GM10248 (cell line): ENCODE measurements at regions not wholly inside any gene's neighbourhood (a gene's known extent, or its start where the extent isn't known, plus 50 kb on each side); places are given as distances from the start of the nearest gene placed in this dataset.

ENCODE experiments used
- CTCF ChIA-PET: fragments of 300-600 bp; sonication (Branson Sonifier 250); formaldehyde crosslinking; extraction: SDS; loops from one replicate; lab custom pipeline; 2021; ENCODE audit warnings: antibody characterized with exemption; lab: Yijun Ruan, JAX
- POLR2A ChIA-PET: fragments of 350-650 bp; sonication (Branson Sonifier 250); formaldehyde crosslinking; extraction: SDS; loops from one replicate; lab custom pipeline; 2020; ENCODE audit warnings: antibody characterized with exemption; lab: Yijun Ruan, JAX
- DNase-seq: peaks from one replicate; pipeline ENCODE4 v3.0.0; 2012; ENCODE audit errors: extremely low spot score
- TF ChIP-seq, protein P1 (sequence below): IDR thresholded peaks from 2 replicates; pipeline ENCODE4 v1.5.1; 2012; ENCODE audit warnings: mild to moderate bottlenecking, low read depth; ENCODE audit errors: extremely low read depth, missing control alignments, control extremely low read depth

- TF ChIP-seq, protein P1, sequence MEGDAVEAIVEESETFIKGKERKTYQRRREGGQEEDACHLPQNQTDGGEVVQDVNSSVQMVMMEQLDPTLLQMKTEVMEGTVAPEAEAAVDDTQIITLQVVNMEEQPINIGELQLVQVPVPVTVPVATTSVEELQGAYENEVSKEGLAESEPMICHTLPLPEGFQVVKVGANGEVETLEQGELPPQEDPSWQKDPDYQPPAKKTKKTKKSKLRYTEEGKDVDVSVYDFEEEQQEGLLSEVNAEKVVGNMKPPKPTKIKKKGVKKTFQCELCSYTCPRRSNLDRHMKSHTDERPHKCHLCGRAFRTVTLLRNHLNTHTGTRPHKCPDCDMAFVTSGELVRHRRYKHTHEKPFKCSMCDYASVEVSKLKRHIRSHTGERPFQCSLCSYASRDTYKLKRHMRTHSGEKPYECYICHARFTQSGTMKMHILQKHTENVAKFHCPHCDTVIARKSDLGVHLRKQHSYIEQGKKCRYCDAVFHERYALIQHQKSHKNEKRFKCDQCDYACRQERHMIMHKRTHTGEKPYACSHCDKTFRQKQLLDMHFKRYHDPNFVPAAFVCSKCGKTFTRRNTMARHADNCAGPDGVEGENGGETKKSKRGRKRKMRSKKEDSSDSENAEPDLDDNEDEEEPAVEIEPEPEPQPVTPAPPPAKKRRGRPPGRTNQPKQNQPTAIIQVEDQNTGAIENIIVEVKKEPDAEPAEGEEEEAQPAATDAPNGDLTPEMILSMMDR: no peak
- CTCF ChIA-PET: no interaction called here
- POLR2A ChIA-PET: no interaction called here
- DNase-seq: no peak
Measured at GRCh38 chr3:168405288-168405687, 309.6 kb upstream of the GOLIM4 start.

DNA sequence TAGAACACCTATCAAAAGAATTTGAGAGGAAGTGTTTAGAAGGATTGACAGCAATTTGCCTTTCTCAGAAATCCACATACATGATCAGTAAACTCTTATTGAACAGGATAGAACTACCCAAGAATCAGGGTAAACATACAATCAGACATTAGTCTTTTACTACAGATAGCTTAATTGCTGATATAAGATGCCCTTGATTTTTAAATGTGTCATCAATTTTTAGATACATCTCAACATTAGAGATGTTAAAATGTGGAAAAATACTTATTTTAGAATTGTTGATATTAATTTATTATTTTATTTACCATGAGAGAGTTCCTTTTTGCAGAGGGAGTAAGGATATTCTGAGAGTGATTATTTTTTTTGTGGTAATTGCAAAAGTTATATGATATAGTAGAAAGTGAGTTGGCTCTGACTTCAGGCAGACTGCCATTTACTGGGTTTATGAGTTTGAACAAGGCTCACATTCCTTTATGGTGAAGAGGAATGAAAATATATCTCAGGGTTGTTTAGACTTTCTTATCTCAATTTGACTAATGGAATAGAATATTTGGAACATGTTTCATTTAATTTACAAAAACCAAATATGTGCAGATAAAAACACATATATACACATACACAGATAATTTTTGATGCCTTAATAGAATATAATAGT lies 302.8 kb upstream of the GOLIM4 start:
- TF ChIP-seq, protein P1: no peak
- DNase-seq: no peak
- POLR2A ChIA-PET: no interaction called here
- CTCF ChIA-PET: interaction anchor here (1.0 to 1.2 kb wide), 2 partner anchors 11 to 13 kb away, joined by 3 to 4 read pairs; no protein-coding TSS in a partner anchor

DNA sequence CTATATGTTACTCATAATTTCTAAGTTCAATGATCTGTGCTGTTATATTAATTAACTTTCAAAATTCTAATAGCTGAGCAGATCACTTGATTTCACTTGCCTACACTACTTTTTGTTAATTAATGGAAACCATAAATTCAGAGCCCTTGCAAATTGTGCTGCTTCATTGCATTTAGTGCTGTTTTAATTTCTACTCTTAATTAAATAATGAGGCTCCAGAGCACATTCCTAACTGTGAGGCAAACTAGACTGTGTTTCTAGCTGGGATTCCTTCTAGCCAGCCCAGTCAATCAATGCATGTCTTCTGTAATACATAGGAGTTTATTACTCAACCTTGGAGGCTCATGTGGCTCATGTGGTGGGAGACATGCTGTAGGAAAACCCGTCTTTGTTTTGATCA lies 301.1 kb upstream of the GOLIM4 start:
- TF ChIP-seq, protein P1: no peak
- DNase-seq: no peak
- CTCF ChIA-PET: interaction anchor here (1.4 to 3.3 kb wide), 3 partner anchors 11 to 224 kb away, joined by 3 to 16 read pairs (median 3); no protein-coding TSS in a partner anchor
- POLR2A ChIA-PET: no interaction called here

DNA sequence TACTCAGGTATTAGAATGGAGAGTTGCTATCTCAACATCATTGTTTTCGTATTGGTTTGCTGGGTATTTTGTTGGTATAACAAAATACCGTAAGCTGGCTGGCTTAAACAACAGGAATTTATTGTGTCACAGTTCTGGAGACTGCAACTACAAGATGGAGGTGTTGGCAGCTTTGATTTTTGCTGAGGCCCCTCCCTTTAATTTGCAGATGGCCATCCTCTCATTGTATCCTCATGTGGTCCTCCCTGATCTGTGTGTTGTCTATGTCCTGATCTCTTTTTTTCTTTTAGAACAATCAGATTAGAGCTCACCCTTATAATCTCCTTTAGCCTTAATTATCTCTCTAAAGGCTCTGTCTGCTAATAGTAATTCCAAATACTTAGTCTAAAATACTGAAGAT lies 299.8 kb upstream of the GOLIM4 start:
- TF ChIP-seq, protein P1: no peak
- no peak for DNase-seq
- POLR2A ChIA-PET: no interaction called here
- CTCF ChIA-PET: interaction anchor here (0.8 to 3.3 kb wide), 4 partner anchors 10 to 225 kb away, joined by 3 to 16 read pairs (median 3); no protein-coding TSS in a partner anchor

GRCh38 chr3:168394439-168394838 lies 298.7 kb upstream of the GOLIM4 start:
- ChIA-PET CTCF (interaction anchor here (1.5 to 3.3 kb wide), 2 partner anchors 9 to 53 kb away, joined by 3 to 16 read pairs; no protein-coding TSS in a partner anchor), POLR2A (no interaction called here)
- TF ChIP-seq, protein P1: no peak
- DNase-seq: no peak

- ChIA-PET POLR2A (no interaction called here), CTCF (interaction anchor here (0.9 to 3.8 kb wide), 3 partner anchors 9 to 60 kb away, joined by 3 to 16 read pairs (median 8); no protein-coding TSS in a partner anchor)
- TF ChIP-seq, protein P1: no peak
- no peak for DNase-seq
Measured at GRCh38 chr3:168386301-168386700, 290.6 kb upstream of the GOLIM4 start.
